K562 (cell line): ENCODE measurements at regions not wholly inside any gene's neighbourhood (a gene's known extent, or its start where the extent isn't known, plus 50 kb on each side); places are given as distances from the start of the nearest gene placed in this dataset.

ENCODE experiments used
- ATAC-seq: fragments of 200-7000 bp; cut with Tn5 transposase; 3 replicates; pipeline ENCODE4 v1.9.1; 2020; ENCODE audit warnings: moderate library complexity
- BruUV-seq: library from RNA; stranded (reverse); fragments of 400-500 nt; replicated peaks from 2 replicates; lab custom pipeline; 2021; lab: Mats Ljungman, UMichigan
- CTCF ChIA-PET: fragments of 300-600 bp; formaldehyde crosslinking; extraction: SDS; loops from one replicate; lab custom pipeline; 2021; ENCODE audit warnings: low intra/inter-chr PET ratio; lab: Yijun Ruan, JAX
- POLR2A ChIA-PET: fragments of 300-600, 350-650 bp; sonication (Branson Sonifier 250); formaldehyde crosslinking; extraction: SDS; loops from one replicate; lab custom pipeline; 2021; ENCODE audit warnings: antibody characterized with exemption, inconsistent platforms; lab: Yijun Ruan, JAX
- DNase-seq, 4 experiments: peaks; one replicate each; pipeline versions ENCODE4 v3.0.0 to v3.0.0-alpha.2; 2011 to 2018; ENCODE audit warnings: low spot score in 3 of 4, mixed read lengths in 3 of 4; ENCODE audit errors: extremely low read depth in 1 of 4
- FAIRE-seq: peaks from 2 replicates; lab custom pipeline; 2011; peaks lifted over from hg19 to GRCh38; lab: Jason Lieb, UNC
- H2AFZ ChIP-seq: 2 replicates; pipeline ENCODE4 v1.6.0; 2011; ENCODE audit warnings: low read depth, low read length, control low read depth, inconsistent platforms
- H3K27ac ChIP-seq: fragments of 200-600 bp; 3 replicates; pipeline ENCODE4 v1.8.0; 2011; ENCODE audit warnings: low read depth, mild to moderate bottlenecking, control low read depth, inconsistent platforms, low read length, moderate library complexity, mixed read lengths; ENCODE audit errors: extremely low read depth
- H3K27me3 ChIP-seq, 2 experiments: fragments of 300-600 bp in 1 of 2; 2 replicates in 1 of 2; 3 replicates in 1 of 2; pipeline versions ENCODE4 v1.6.0 to v1.8.0; 2011; ENCODE audit warnings: inconsistent platforms in 2 of 2, low read length in 2 of 2, mild to moderate bottlenecking in 1 of 2, mixed read lengths in 1 of 2, moderate library complexity in 1 of 2; ENCODE audit not compliant: control insufficient read depth in 2 of 2, insufficient read depth in 2 of 2
- H3K36me3 ChIP-seq: fragments of 300-600 bp; 3 replicates; pipeline ENCODE4 v1.8.0; 2011; ENCODE audit warnings: mild to moderate bottlenecking, low read length, inconsistent platforms; ENCODE audit not compliant: control insufficient read depth, insufficient read depth
- H3K4me1 ChIP-seq, 2 experiments: fragments of 200-600 bp in 1 of 2; replicated peaks in 1 of 2; 2 replicates in 1 of 2; 3 replicates in 1 of 2; pipeline versions ENCODE4 v1.5.1 to v1.8.0; 2011; ENCODE audit warnings: inconsistent platforms in 2 of 2, low read length in 2 of 2, mild to moderate bottlenecking in 1 of 2, mixed read lengths in 1 of 2, moderate library complexity in 1 of 2; ENCODE audit not compliant: control insufficient read depth in 2 of 2, insufficient read depth in 2 of 2
- H3K4me2 ChIP-seq: 2 replicates; pipeline ENCODE4 v1.6.1; 2011; ENCODE audit warnings: low read length, control low read depth, inconsistent platforms, mixed read lengths; ENCODE audit not compliant: insufficient read depth
- H3K4me3 ChIP-seq: fragments of 200-600 bp; sonication (generic), shearing (Covaris generic); 2 replicates; pipeline ENCODE4 v1.5.1; 2016; ENCODE audit warnings: control low read depth, inconsistent platforms
- H3K79me2 ChIP-seq: fragments of 200-600 bp; 3 replicates; pipeline ENCODE4 v1.8.0; 2011; ENCODE audit warnings: low read length, inconsistent platforms; ENCODE audit not compliant: control insufficient read depth, insufficient read depth
- H3K9ac ChIP-seq, 2 experiments: 2 replicates each; pipeline versions ENCODE4 v1.6.0 to v1.6.1; 2011; ENCODE audit warnings: low read depth in 2 of 2, low read length in 2 of 2, control low read depth in 1 of 2, inconsistent platforms in 1 of 2, mild to moderate bottlenecking in 1 of 2, mixed read lengths in 1 of 2; ENCODE audit not compliant: insufficient read depth in 1 of 2
- H3K9me1 ChIP-seq: one replicate; pipeline ENCODE4 v1.6.0; 2011; ENCODE audit warnings: inconsistent platforms, mild to moderate bottlenecking, low read length, moderate library complexity; ENCODE audit not compliant: control insufficient read depth, insufficient read depth
- H3K9me3 ChIP-seq: replicated peaks from 2 replicates; pipeline ENCODE4 v1.5.1; 2011; ENCODE audit warnings: low read depth, low read length, inconsistent platforms; ENCODE audit not compliant: control insufficient read depth, insufficient read depth
- H4K20me1 ChIP-seq: replicated peaks from 2 replicates; pipeline ENCODE4 v1.6.1; 2011; ENCODE audit warnings: low read length, inconsistent platforms, mixed read lengths; ENCODE audit not compliant: control insufficient read depth, insufficient read depth
- CC2D1A ChIP-seq: fragments of 450-650 bp; IDR thresholded peaks from 2 replicates; pipeline ENCODE4 v1.6.1; 2017; ENCODE audit warnings: mild to moderate bottlenecking
- ESRRB ChIP-seq: fragments of 250-450 bp; sonication (Bioruptor Pico); IDR thresholded peaks from 2 replicates; pipeline ENCODE4 v1.5.0; 2020; ENCODE audit warnings: mild to moderate bottlenecking, moderate library complexity, borderline replicate concordance
- ETV1 ChIP-seq: fragments of 450-650 bp; conservative IDR thresholded peaks from 2 replicates; pipeline ENCODE4 v1.6.1; 2016; ENCODE audit warnings: missing genetic modification characterization, control low read depth, low read depth, missing compliant biosample characterization
- JUN ChIP-seq, 2 experiments: sonication (generic) in 1 of 2; formaldehyde crosslinking in 1 of 2; IDR thresholded peaks; 2 replicates each; pipeline versions ENCODE4 v1.6.1 to v1.8.0; 2012 to 2022; ENCODE audit warnings: borderline replicate concordance in 2 of 2, mild to moderate bottlenecking in 2 of 2, improper control_type of control experiment in 1 of 2, low read depth in 1 of 2, low read length in 1 of 2, missing genetic modification reagents in 1 of 2
- MBD2 ChIP-seq: sonication (generic); IDR thresholded peaks from 2 replicates; pipeline ENCODE4 v1.6.1; 2016; ENCODE audit warnings: low read depth, borderline replicate concordance
- SRSF7 ChIP-seq: fragments of 200-400 bp; formaldehyde crosslinking; optimal IDR thresholded peaks from 2 replicates; pipeline ENCODE3; 2017; ENCODE audit warnings: mild to moderate bottlenecking, low read depth, low read length
- TFE3 ChIP-seq: fragments of 450-650 bp; formaldehyde crosslinking; IDR thresholded peaks from 2 replicates; pipeline ENCODE4 v1.4.0; 2020; ENCODE audit warnings: mild to moderate bottlenecking, mixed read lengths
- U2AF2 ChIP-seq: fragments of 200-400 bp; formaldehyde crosslinking; optimal IDR thresholded peaks from 2 replicates; pipeline ENCODE3; 2017; ENCODE audit warnings: low read depth, mild to moderate bottlenecking, low read length
- ZNF133 ChIP-seq: fragments of 250-450 bp; sonication (Bioruptor Pico); IDR thresholded peaks from 2 replicates; pipeline ENCODE4 v1.4.0; 2020; ENCODE audit warnings: mild to moderate bottlenecking
- ZNF507 ChIP-seq: conservative IDR thresholded peaks from 2 replicates; pipeline ENCODE4 v1.6.1; 2017; ENCODE audit warnings: missing genetic modification characterization, missing compliant biosample characterization
- WGBS: fragments of 100-300 bp; shearing (Covaris generic); methylation state at CpG from one replicate; pipeline ENCODE4 v1.1.6; 2016; ENCODE audit warnings: low coverage, mixed read lengths; ENCODE audit not compliant: insufficient coverage; ENCODE audit errors: missing lambda C conversion rate; 5-methylcytosine and 5-hydroxymethylcytosine counted together
- in situ Hi-C: fragments of 300-500 bp; cut with MboI; formaldehyde crosslinking; loops from 4 replicates; pipeline ENCODE4 v1.15.0; 2018; ENCODE audit warnings: inconsistent platforms, mixed read lengths
- intact Hi-C: fragments of 100-400 bp; cut with micrococcal nuclease; formaldehyde crosslinking; loops from 2 replicates; pipeline ENCODE4 v1.14.2; 2022
- TF ChIP-seq, protein P1 (sequence below), 2 experiments: fragments of 200-800 bp in 1 of 2; sonication (Bioruptor generic) in 1 of 2; sonication (generic) in 1 of 2; formaldehyde crosslinking in 1 of 2; IDR thresholded peaks in 1 of 2; conservative IDR thresholded peaks in 1 of 2; 2 replicates each; pipeline versions ENCODE4 v1.5.0 to v1.6.1; 2016 to 2020; ENCODE audit warnings: missing compliant biosample characterization in 1 of 2, missing genetic modification characterization in 1 of 2, missing genetic modification reagents in 1 of 2
- TF ChIP-seq, protein P2 (sequence below), 2 experiments: IDR thresholded peaks; 2 replicates each; pipeline ENCODE4 v1.6.1; 2012; ENCODE audit warnings: improper control_type of control experiment in 2 of 2, low read depth in 2 of 2, low read length in 2 of 2, borderline replicate concordance in 1 of 2
- TF ChIP-seq, protein P3 (sequence below): fragments of 450-650 bp; formaldehyde crosslinking; IDR thresholded peaks from 2 replicates; pipeline ENCODE4 v1.4.0; 2020; ENCODE audit warnings: mild to moderate bottlenecking, moderate library complexity

GRCh38 chr1:213571419-213571818 is 416.4 kb upstream of the PROX1 start (continued):
- TF ChIP-seq, protein P1, sequence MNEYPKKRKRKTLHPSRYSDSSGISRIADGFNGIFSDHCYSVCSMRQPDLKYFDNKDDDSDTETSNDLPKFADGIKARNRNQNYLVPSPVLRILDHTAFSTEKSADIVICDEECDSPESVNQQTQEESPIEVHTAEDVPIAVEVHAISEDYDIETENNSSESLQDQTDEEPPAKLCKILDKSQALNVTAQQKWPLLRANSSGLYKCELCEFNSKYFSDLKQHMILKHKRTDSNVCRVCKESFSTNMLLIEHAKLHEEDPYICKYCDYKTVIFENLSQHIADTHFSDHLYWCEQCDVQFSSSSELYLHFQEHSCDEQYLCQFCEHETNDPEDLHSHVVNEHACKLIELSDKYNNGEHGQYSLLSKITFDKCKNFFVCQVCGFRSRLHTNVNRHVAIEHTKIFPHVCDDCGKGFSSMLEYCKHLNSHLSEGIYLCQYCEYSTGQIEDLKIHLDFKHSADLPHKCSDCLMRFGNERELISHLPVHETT (CRISPR knock-in tag; conservative IDR thresholded peaks at IDR 0.05 in 1 of 2, IDR thresholded peaks at IDR 0.05 in 1 of 2) = no peak
- TF ChIP-seq, protein P2, sequence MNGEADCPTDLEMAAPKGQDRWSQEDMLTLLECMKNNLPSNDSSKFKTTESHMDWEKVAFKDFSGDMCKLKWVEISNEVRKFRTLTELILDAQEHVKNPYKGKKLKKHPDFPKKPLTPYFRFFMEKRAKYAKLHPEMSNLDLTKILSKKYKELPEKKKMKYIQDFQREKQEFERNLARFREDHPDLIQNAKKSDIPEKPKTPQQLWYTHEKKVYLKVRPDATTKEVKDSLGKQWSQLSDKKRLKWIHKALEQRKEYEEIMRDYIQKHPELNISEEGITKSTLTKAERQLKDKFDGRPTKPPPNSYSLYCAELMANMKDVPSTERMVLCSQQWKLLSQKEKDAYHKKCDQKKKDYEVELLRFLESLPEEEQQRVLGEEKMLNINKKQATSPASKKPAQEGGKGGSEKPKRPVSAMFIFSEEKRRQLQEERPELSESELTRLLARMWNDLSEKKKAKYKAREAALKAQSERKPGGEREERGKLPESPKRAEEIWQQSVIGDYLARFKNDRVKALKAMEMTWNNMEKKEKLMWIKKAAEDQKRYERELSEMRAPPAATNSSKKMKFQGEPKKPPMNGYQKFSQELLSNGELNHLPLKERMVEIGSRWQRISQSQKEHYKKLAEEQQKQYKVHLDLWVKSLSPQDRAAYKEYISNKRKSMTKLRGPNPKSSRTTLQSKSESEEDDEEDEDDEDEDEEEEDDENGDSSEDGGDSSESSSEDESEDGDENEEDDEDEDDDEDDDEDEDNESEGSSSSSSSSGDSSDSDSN (IDR thresholded peaks at IDR 0.05; ENCODE audit: borderline replicate concordance in 1 of 2, low read depth in 2 of 2, low read length in 2 of 2) = no peak
- TF ChIP-seq JUN (IDR thresholded peaks at IDR 0.05; ENCODE audit: borderline replicate concordance, low read depth, low read length) (no peak), JUN (CRISPR knock-in tag; IDR thresholded peaks at IDR 0.05; ENCODE audit: borderline replicate concordance) (no peak)

GRCh38 chr1:213571843-213572242 is 415.9 kb upstream of the PROX1 start:
- Histone ChIP-seq H3K4me2 (no peak overlapping the region), H4K20me1 (no peaks in the 10 kb centered on the region), H3K79me2 (no peaks in the 10 kb centered on the region), H3K36me3 (no peaks in the 10 kb centered on the region), H3K4me3 (no peak overlapping the region), H3K9ac (no peak overlapping the region), H3K9me3 (no peaks in the 10 kb centered on the region), H3K27me3 (peaks cover 0 to 6% of the 10 kb centered on the region in 2 experiments; a peak in 1 of 5 replicates), H2AFZ (no peak overlapping the region), H3K4me1 (no peaks in the 10 kb centered on the region), H3K27ac (no peak overlapping the region), H3K9me1 (no peaks in the 10 kb centered on the region)
- no TSS peak for BruUV-seq
- POLR2A ChIA-PET = no interaction called here
- in situ Hi-C loops (no loop called here), intact Hi-C loops (no loop called here)
- CTCF ChIA-PET = no interaction called here
- DNase-seq = no peak
- WGBS = 2% methylated on average over 8 of the region's 8 CpGs
- FAIRE-seq = peak; percentile 23
- no peak for ATAC-seq
- TF ChIP-seq U2AF2 (no peak), MBD2 (no peak), SRSF7 (no peak), ESRRB (CRISPR knock-in tag) (no peak), CC2D1A (no peak), ZNF133 (CRISPR knock-in tag) (no peak), ZNF507 (no peak), TFE3 (CRISPR knock-in tag) (no peak), ETV1 (tag) (no peak)
- TF ChIP-seq, protein P3, sequence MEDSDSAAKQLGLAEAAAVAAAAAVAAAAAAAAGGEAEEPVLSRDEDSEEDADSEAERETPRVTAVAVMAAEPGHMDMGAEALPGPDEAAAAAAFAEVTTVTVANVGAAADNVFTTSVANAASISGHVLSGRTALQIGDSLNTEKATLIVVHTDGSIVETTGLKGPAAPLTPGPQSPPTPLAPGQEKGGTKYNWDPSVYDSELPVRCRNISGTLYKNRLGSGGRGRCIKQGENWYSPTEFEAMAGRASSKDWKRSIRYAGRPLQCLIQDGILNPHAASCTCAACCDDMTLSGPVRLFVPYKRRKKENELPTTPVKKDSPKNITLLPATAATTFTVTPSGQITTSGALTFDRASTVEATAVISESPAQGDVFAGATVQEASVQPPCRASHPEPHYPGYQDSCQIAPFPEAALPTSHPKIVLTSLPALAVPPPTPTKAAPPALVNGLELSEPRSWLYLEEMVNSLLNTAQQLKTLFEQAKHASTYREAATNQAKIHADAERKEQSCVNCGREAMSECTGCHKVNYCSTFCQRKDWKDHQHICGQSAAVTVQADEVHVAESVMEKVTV = no peak
